HG03135 (cell line): ENCODE measurements at regions not wholly inside any gene's neighbourhood (a gene's known extent, or its start where the extent isn't known, plus 50 kb on each side); places are given as distances from the start of the nearest gene placed in this dataset.
A peak's percentile ranks its signal among the peaks of the same experiment; 100 is the strongest.
"Not testable (repeated sequence)": the region's sequence is repeated elsewhere in the genome, so short reads cannot be mapped to it uniquely, and the experiment has no call there.

Experiments
- ATAC-seq: cut with Tn5 transposase; IDR thresholded peaks from one replicate; pipeline ENCODE4 v1.9.1; 2021; ENCODE audit warnings: mild to moderate bottlenecking, moderate library complexity; ENCODE audit not compliant: unreplicated experiment

DNA sequence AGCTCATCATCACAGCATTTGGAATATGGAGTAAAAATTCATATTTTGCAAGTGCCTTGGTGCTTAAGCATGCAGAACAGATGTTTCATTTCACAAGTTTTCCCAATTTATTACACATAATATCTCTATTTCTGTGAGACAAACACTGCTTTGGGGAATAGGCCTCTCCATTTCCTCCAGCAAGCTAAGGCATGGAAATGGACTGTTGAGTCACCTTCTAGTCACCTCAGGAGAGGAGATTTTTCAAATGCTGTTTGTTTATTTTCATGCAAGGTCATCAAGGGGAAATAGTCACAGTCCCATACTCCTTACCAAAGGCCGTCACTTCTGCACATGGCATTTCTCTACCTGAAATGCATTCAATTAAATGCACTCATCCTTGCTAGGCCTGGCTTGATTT is 57.4 kb upstream of the NUTM2D start:
- not testable (repeated sequence) for ATAC-seq

DNA sequence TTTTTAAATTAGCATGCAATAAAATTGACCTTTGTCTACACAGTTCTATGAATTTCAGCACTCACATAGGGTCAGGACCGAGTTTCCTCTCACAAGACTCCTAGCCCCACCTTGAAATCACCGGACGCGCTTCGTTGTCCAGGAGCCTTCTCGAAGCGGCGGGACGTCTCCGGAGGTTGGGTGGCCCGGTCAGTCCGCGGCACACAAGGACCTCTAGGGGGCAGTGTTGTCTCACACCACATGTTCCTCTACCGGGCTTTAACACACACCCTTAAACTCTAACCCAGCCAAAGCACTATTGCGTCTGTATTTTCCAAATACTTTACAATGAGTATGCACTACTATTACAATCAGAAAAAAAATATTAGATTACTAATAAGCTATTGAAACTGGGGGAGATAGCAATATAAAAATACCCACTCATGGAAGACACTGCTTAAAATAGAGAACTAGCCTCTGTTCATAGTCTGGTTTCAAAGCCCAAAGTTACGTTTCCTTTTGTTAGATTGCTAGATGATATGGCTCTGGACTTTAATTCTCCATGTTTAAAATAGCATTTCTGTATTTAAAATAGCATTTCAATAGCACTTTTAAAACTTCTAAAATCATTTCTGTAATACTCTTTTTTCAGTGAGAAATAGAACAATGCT is 56.0 kb upstream of the NUTM2D start:
- ATAC-seq = peak; percentile 95

DNA sequence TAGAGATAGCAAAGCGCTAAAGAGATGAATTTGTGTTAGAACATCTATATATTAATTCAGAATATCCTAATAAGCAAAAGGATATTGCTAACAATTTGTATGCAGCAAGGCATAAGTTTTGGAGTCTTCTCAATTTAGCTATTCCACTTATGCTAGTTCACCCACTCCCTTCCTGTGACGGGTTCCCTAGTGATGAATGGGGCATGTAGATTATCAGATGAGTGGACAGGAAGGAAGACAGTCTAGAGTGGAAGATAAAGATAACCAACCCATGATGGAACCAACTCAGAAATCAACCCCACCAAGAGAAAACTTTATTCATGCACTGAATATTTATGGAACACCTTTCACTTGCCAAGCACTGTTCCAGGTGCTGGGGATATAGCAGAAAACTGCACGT is 55.4 kb upstream of the NUTM2D start:
- ATAC-seq = not testable (repeated sequence)

DNA sequence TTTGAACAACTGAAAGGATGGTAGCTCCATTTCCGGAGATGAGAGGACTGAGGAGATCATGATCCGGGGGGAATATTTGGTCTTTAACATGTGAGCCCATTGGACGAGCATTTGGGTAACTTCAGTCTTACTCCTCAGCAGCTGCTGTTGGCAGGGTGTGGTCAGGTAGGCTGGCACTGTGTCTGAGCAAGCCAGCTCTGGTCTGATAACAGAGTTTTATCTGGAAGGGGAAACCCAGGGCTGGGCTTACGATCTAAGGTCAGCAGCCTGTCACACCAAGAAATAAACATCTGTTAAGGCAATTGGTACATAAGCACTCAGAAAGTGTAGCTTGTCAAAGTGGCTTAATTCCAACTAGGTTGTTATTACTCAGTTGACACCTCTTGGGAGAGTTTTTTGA is 53.8 kb upstream of the NUTM2D start:
- not testable (repeated sequence) for ATAC-seq

DNA sequence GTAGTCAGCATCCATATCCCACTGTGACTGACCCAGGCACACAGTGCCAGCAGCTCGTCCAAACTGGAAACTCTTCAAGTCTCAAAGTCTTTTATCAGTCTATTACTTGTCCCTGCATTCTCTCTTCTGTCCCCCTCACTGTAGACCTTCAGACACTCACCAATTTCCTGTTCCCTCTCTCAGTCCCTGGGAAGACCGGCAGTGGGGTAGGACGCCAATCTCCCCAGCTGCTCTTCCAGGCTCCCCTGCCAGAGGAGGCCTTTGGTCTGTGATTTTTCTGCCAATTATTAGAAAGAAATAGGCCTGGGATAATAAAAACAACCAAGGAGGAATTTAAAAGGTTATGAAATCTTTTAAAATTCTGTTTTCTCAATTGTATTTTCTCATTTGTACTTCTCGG is 50.9 kb upstream of the NUTM2D start:
- not testable (repeated sequence) for ATAC-seq
